ENCODE measurements at regions not wholly inside any gene's neighbourhood (a gene's known extent, or its start where the extent isn't known, plus 50 kb on each side); places are given as distances from the start of the nearest gene placed in this dataset.

- ChIA-PET POLR2A (ENCODE audit: unreplicated experiment) (interaction anchor here (0.6 to 0.7 kb wide), 3 partner anchors 419 to 873 kb away, joined by 3 to 4 read pairs (median 3); no protein-coding TSS in a partner anchor), CTCF (interaction anchor here (0.5 kb wide), 1 partner anchor 404 kb away, joined by 3 read pairs; no protein-coding TSS in a partner anchor)
- Histone ChIP-seq H4K20me1 (ENCODE audit: low read length) (no peaks in the 10 kb centered on the region), H3K9me2 (replicated peaks; ENCODE audit: low read length) (no peaks in the 10 kb centered on the region), H3K27ac (ENCODE audit: low read length) (peak overlapping the region; percentile 13; the same call in 1 of the 2 replicates), H3K36me3 (ENCODE audit: low read depth, low read length) (no peaks in the 10 kb centered on the region), H3K9me3 (ENCODE audit: low read length) (no peaks in the 10 kb centered on the region), H3K4me3 (ENCODE audit: low read length) (no peak overlapping the region), H3K27me3 (ENCODE audit: low read length) (no peaks in the 10 kb centered on the region), H3K79me2 (ENCODE audit: low read length) (no peaks in the 10 kb centered on the region), H3K4me1 (ENCODE audit: insufficient read depth, low read length) (peaks cover 10% of the 10 kb centered on the region), H3K9ac (ENCODE audit: low read length) (no peak overlapping the region), H2AFZ (ENCODE audit: low read length) (peak overlapping the region; percentile 64), H3K4me2 (ENCODE audit: low read length) (peak overlapping the region; percentile 37), H3F3A (ENCODE audit: low read length, unreplicated experiment) (no peaks in the 10 kb centered on the region)
- no TSS peak for BruUV-seq (replicated peaks)
- ATAC-seq = peak; percentile 96
- intact Hi-C loops (cut with micrococcal nuclease) = loop anchor here (2.0 to 10.0 kb wide), 2 partner anchors 84 to 164 kb away; no protein-coding TSS in a partner anchor
- peak; percentile 66 for DNase-seq
- TF ChIP-seq, protein P1, sequence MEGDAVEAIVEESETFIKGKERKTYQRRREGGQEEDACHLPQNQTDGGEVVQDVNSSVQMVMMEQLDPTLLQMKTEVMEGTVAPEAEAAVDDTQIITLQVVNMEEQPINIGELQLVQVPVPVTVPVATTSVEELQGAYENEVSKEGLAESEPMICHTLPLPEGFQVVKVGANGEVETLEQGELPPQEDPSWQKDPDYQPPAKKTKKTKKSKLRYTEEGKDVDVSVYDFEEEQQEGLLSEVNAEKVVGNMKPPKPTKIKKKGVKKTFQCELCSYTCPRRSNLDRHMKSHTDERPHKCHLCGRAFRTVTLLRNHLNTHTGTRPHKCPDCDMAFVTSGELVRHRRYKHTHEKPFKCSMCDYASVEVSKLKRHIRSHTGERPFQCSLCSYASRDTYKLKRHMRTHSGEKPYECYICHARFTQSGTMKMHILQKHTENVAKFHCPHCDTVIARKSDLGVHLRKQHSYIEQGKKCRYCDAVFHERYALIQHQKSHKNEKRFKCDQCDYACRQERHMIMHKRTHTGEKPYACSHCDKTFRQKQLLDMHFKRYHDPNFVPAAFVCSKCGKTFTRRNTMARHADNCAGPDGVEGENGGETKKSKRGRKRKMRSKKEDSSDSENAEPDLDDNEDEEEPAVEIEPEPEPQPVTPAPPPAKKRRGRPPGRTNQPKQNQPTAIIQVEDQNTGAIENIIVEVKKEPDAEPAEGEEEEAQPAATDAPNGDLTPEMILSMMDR (conservative IDR thresholded peaks at IDR 0.05; ENCODE audit: low read depth, low read length) = no peak
Measured at GRCh38 chr14:53450871-53451270, 297.7 kb upstream of the DDHD1 start.

- Histone ChIP-seq H3K36me3 (ENCODE audit: low read depth, low read length) (no peaks in the 10 kb centered on the region), H2AFZ (ENCODE audit: low read length) (no peak overlapping the region), H3K4me1 (ENCODE audit: insufficient read depth, low read length) (peaks cover 10% of the 10 kb centered on the region), H4K20me1 (ENCODE audit: low read length) (no peaks in the 10 kb centered on the region), H3K4me3 (ENCODE audit: low read length) (no peak overlapping the region), H3K27ac (ENCODE audit: low read length) (no peak overlapping the region), H3K4me2 (ENCODE audit: low read length) (no peak overlapping the region), H3K9ac (ENCODE audit: low read length) (no peak overlapping the region), H3K9me3 (ENCODE audit: low read length) (no peaks in the 10 kb centered on the region), H3K27me3 (ENCODE audit: low read length) (no peaks in the 10 kb centered on the region), H3F3A (ENCODE audit: low read length, unreplicated experiment) (no peaks in the 10 kb centered on the region), H3K9me2 (replicated peaks; ENCODE audit: low read length) (no peaks in the 10 kb centered on the region), H3K79me2 (ENCODE audit: low read length) (no peaks in the 10 kb centered on the region)
- no peak for DNase-seq
- TF ChIP-seq EZH2 (IDR thresholded peaks at IDR 0.05; ENCODE audit: low read length, unreplicated experiment) = no peak
- no peak for TF ChIP-seq EZH2phosphoT487 (IDR thresholded peaks at IDR 0.05; ENCODE audit: borderline replicate concordance, low read length)
- TF ChIP-seq, protein P1 (conservative IDR thresholded peaks at IDR 0.05; ENCODE audit: low read depth, low read length) = no peak
- ATAC-seq = no peak
- intact Hi-C loops (cut with micrococcal nuclease) = no loop called here
- ChIA-PET CTCF (no interaction called here), POLR2A (ENCODE audit: unreplicated experiment) (no interaction called here)
- no TSS peak for BruUV-seq (replicated peaks)
Measured at GRCh38 chr14:53448682-53449081, 295.6 kb upstream of the DDHD1 start.

- no peaks in the 10 kb centered on the region for H3K4me1 ChIP-seq (ENCODE audit: insufficient read depth, low read length)
- H3K9ac ChIP-seq (ENCODE audit: low read length) = no peak overlapping the region
- no peak overlapping the region for H3K27ac ChIP-seq (ENCODE audit: low read length)
- H3F3A ChIP-seq (ENCODE audit: low read length, unreplicated experiment) = no peaks in the 10 kb centered on the region
- intact Hi-C loops (cut with micrococcal nuclease) = loop anchor here (1.0 kb wide), 1 partner anchor 14 kb away; no protein-coding TSS in a partner anchor
- no TSS peak for BruUV-seq (replicated peaks)
- H3K27me3 ChIP-seq (ENCODE audit: low read length) = no peaks in the 10 kb centered on the region
- no peak overlapping the region for H3K4me2 ChIP-seq (ENCODE audit: low read length)
- POLR2A ChIA-PET (ENCODE audit: unreplicated experiment) = no interaction called here
- H3K9me3 ChIP-seq (ENCODE audit: low read length) = no peaks in the 10 kb centered on the region
- no peaks in the 10 kb centered on the region for H3K36me3 ChIP-seq (ENCODE audit: low read depth, low read length)
- TF ChIP-seq EZH2 (IDR thresholded peaks at IDR 0.05; ENCODE audit: low read length, unreplicated experiment) = no peak
- TF ChIP-seq, protein P1 (conservative IDR thresholded peaks at IDR 0.05; ENCODE audit: low read depth, low read length) = no peak
- TF ChIP-seq EZH2phosphoT487 (IDR thresholded peaks at IDR 0.05; ENCODE audit: borderline replicate concordance, low read length) = no peak
- no peaks in the 10 kb centered on the region for H4K20me1 ChIP-seq (ENCODE audit: low read length)
- H2AFZ ChIP-seq (ENCODE audit: low read length) = no peak overlapping the region
- no peak overlapping the region for H3K4me3 ChIP-seq (ENCODE audit: low read length)
- DNase-seq (peak; percentile 60), ATAC-seq (peak; percentile 92)
- H3K9me2 ChIP-seq (replicated peaks; ENCODE audit: low read length) = no peaks in the 10 kb centered on the region
- CTCF ChIA-PET = interaction anchor here (1.0 kb wide), 1 partner anchor 13 kb away, joined by 3 read pairs; no protein-coding TSS in a partner anchor
- no peaks in the 10 kb centered on the region for H3K79me2 ChIP-seq (ENCODE audit: low read length)
Measured at GRCh38 chr14:53444677-53445312, 291.7 kb upstream of the DDHD1 start.

Measured in PC-3 (cell line).